GM20000 (cell line): ENCODE measurements at regions not wholly inside any gene's neighbourhood (a gene's known extent, or its start where the extent isn't known, plus 50 kb on each side); places are given as distances from the start of the nearest gene placed in this dataset.
"Not testable (repeated sequence)": the region's sequence is repeated elsewhere in the genome, so short reads cannot be mapped to it uniquely, and the experiment has no call there.

Source experiments
- DNase-seq: peaks from one replicate; pipeline ENCODE4 v3.0.0; 2012; ENCODE audit warnings: low spot score
- CTCF ChIP-seq: IDR thresholded peaks from 2 replicates; pipeline ENCODE4 v1.5.1; 2012; ENCODE audit warnings: mild to moderate bottlenecking, control low read depth; ENCODE audit errors: extremely low read depth, missing control alignments

- TF ChIP-seq CTCF: no peak
- peak; percentile 2 for DNase-seq
Observed at GRCh38 chr4:117135634-117136354, 50.4 kb upstream of the TRAM1L1 start.

- TF ChIP-seq CTCF: no peak
- DNase-seq: no peak
Observed at GRCh38 chr4:117137145-117137544, 51.8 kb upstream of the TRAM1L1 start.

GRCh38 chr4:117138732-117139131 is 53.4 kb upstream of the TRAM1L1 start:
- DNase-seq: not testable (repeated sequence)

GRCh38 chr4:117154251-117154650 is 68.9 kb upstream of the TRAM1L1 start:
- no peak for DNase-seq
- TF ChIP-seq CTCF: no peak

GRCh38 chr4:117156806-117157205 is 71.4 kb upstream of the TRAM1L1 start:
- no peak for DNase-seq
- TF ChIP-seq CTCF: no peak

- no peak for TF ChIP-seq CTCF
- DNase-seq: no peak
Observed at GRCh38 chr4:117157360-117157759, 72.0 kb upstream of the TRAM1L1 start.

GRCh38 chr4:117162976-117163375 is 77.6 kb upstream of the TRAM1L1 start:
- DNase-seq: no peak
- no peak for TF ChIP-seq CTCF

GRCh38 chr4:117164338-117164737 is 79.0 kb upstream of the TRAM1L1 start:
- no peak for TF ChIP-seq CTCF
- peak; percentile 2 for DNase-seq

GRCh38 chr4:117175369-117175768 is 90.0 kb upstream of the TRAM1L1 start:
- not testable (repeated sequence) for DNase-seq
